ENCODE measurements at regions not wholly inside any gene's neighbourhood (a gene's known extent, or its start where the extent isn't known, plus 50 kb on each side); places are given as distances from the start of the nearest gene placed in this dataset.

- DNase-seq (ENCODE audit: low read depth, low spot score): no peak
These were observed 521.0 kb downstream of the FUT8 start for GRCh38 chr14:65933400-65934069.

DNA sequence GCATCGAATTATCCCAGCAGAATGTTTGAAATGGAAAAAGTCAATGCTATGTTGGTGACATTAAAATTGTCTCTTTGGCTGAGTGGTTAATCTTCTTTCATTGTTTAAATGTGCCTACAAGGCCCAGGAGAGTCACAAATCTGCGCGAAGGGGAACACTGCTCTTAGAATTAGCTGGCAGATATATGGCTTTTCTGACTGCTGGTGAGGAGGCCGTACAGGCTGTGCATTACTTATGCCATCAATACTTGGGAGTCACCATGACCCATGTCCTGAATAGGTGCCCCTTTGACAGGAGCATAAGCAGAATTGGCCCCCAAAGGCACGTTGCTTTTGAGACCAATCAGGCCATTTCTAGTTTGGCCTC, 521.5 kb downstream of the FUT8 start:
- no peak for DNase-seq (ENCODE audit: low read depth, low spot score)

GRCh38 chr14:65936342-65936975, 523.9 kb downstream of the FUT8 start:
- DNase-seq (ENCODE audit: low read depth, low spot score): no peak

DNA sequence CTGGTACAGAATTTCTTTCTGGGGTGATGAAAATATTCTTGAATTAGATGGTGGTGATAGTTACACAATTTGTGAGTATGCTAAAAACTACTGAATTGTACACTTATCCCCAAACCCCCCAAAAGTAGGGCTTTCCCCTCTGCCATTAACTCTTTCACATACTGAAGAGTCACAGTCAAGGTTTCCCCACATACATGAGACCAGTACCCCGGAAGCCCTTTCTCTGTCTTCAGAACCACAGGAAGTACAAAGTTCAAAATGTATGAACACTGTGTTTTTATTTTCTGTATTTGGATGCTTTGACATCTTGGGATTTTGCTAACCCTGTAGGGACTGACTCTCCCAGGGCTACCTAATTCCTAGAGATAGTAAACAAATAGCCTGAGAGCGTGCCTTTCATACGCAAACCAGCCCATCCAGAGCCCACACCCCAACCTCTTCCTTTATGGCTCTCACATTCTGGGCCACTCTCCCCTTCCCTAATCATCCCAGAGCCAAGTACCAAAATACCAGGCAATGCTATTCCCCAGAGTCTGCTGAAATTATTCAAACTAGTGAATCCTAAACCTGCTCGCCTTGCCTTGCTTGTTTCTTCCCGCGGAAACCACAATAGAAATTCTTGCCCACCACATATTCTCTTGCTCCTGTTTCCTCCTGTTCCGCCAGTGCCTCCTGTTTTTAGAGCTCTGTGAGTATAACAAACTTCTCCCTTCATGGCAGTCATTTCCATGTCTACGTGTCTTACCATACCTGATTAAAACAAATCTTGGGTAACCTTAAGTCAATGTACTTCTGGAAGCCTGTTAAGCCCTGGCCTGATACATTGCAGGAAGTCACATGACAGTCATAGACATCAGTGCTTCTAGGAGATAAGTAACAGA, 524.8 kb downstream of the FUT8 start:
- no peak for DNase-seq (ENCODE audit: low read depth, low spot score)

GRCh38 chr14:65937960-65938316, 525.4 kb downstream of the FUT8 start:
- DNase-seq (ENCODE audit: low read depth, low spot score): no peak

DNA sequence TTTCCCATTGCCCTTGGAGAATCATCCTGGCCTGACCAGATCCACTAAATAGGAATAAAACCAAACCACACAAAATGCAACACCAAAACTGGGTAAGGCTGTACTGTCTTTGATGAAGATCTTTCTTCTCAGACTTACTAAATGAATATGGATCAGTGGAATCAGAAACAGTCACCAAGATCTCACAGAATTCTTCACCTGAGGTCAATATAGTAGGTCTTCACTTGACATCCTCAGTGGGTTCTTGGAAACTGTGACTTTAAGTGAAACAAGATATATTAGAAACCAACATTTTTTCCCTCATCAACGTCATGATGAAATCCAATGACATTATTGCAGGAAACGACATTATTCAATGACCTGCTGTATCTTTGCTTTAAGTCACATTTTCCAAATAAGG, 526.2 kb downstream of the FUT8 start:
- DNase-seq (ENCODE audit: low read depth, low spot score): no peak

DNA sequence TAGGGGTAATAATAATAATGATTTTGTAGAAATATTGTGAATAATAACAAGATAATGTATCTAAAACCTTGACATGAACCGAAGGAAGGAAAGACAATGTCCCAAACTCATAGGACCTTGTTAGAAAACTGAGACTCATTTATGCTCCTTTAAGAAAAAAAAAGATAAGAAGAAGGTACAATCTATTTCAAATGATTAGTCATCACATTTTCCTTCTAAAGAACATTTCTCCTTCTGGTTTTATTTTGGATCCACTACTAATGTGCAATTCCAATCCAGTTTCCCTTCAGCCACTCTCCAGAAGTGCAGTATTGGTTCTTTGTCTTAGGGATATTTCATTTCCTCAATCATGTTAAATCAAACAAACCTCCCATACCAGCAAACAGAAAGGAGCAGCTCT, 526.7 kb downstream of the FUT8 start:
- DNase-seq (ENCODE audit: low read depth, low spot score): no peak

- no peak for DNase-seq (ENCODE audit: low read depth, low spot score)
These were observed 527.7 kb downstream of the FUT8 start for GRCh38 chr14:65940056-65940735.

- DNase-seq (ENCODE audit: low read depth, low spot score): no peak
These were observed 528.6 kb downstream of the FUT8 start for GRCh38 chr14:65941091-65941490.

- no peak for DNase-seq (ENCODE audit: low read depth, low spot score)
These were observed 530.6 kb downstream of the FUT8 start for GRCh38 chr14:65943150-65943549.

DNA sequence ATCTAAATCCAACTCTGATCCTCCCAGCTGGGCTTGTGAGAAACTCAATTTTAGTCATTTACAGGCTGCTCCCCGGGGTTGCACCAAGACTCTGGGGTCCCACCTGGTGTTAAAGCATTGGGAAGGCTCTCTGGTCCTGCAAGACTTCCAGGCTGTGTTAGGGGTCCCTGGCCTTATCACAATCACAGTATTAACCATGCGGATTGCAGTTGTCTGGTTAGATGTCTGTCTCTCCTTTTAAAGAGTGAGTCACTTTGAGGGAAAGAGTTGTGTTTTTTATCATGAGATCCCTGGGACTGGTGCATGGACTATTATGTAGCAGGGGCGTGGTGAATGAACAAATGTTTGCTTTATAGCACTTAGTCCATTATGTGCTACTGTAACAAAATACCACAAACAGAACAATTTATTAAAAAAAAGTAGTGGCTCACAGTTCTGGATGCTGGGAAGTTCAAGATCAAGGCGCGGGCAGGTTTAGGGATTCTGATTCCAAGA, 531.4 kb downstream of the FUT8 start:
- DNase-seq (ENCODE audit: low read depth, low spot score): no peak

DNA sequence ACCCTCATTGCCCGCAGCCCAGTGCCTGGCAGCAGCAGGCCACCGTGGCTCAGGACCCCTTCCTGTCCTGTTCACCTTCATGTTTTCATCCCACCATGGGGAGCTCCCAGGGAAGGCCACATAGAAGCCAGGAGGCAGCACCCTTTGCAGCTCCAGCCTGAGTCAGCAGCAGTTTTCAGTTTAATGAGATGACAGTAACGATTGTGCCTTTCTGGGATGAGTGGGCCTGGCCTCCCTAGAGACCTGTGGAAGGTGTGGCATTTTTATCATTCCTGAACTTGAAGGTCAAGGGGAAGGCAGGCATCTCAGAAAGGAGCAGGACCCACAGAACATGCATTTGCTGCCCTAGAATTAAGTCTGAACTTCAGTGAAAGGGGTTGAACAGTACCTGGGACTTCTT, 532.8 kb downstream of the FUT8 start:
- DNase-seq (ENCODE audit: low read depth, low spot score): no peak

GRCh38 chr14:65946494-65946893, 534.0 kb downstream of the FUT8 start:
- DNase-seq (ENCODE audit: low read depth, low spot score): no peak

- DNase-seq (ENCODE audit: low read depth, low spot score): no peak
These were observed 535.8 kb downstream of the FUT8 start for GRCh38 chr14:65948302-65948701.

DNA sequence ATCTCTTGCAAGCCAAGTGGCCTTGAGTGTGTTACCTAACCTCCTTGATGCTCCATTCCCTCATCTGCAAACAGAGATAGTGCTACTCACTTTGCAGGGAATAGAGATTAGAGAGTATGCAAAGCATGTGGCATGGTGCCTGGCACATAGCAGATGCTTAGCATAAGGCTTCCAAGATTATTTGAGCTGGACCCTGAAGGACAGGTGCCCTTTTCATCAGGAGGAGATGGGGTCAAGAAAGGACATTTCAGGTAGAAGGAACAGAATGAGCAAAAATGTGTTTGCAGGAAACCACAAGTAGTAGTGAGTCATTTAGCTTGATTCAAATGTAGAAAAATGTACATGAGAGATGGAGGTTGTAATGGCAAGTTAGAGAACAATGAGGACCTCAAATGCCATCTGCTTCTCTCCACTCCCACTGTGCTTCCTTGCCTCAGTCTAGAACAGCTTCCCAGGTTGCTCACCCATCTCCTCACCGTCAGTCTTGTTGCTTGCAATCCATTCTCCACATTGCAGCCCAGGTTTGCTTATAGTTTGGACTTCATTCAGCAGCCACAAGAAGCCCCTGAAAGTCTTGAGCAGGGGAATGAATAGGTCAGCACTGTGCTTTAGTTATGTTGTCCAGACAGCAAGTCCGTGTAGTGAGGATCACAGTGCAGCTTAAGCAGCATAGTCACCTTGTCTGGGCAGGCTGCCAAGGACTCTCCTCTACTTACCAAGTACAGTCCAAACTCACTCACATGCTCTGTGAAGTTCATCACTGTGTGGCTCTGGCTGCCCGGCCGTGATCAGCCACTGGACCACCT, 536.3 kb upstream of the CCDC196 start:
- peak; percentile 64 for DNase-seq (ENCODE audit: low read depth, low spot score)

DNA sequence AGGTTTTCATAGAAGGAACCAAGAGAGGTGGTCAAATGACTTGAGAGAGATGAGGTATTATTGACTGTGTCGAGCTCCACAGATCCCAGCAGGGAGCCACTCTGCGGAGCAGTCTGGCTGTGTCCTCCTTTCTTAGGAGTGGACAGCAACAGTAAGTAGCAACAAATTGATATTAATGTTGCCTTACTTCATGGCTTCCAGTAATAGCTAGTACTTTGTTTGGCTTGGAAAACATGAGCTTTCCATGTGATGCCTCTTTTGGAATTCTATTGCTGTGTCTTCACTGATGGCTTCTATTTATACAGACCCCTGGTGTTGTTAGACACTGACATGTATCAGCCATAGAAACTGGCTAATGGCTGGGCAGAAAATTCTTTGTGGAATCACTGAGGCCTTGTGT, 531.2 kb upstream of the CCDC196 start:
- DNase-seq (ENCODE audit: low read depth, low spot score): no peak

GRCh38 chr14:65957631-65958205, 528.5 kb upstream of the CCDC196 start:
- no peak for DNase-seq (ENCODE audit: low read depth, low spot score)

GRCh38 chr14:65958664-65959562, 527.3 kb upstream of the CCDC196 start:
- peak; percentile 45 for DNase-seq (ENCODE audit: low read depth, low spot score)

- DNase-seq (ENCODE audit: low read depth, low spot score): no peak
These were observed 526.6 kb upstream of the CCDC196 start for GRCh38 chr14:65959563-65960024.

DNA sequence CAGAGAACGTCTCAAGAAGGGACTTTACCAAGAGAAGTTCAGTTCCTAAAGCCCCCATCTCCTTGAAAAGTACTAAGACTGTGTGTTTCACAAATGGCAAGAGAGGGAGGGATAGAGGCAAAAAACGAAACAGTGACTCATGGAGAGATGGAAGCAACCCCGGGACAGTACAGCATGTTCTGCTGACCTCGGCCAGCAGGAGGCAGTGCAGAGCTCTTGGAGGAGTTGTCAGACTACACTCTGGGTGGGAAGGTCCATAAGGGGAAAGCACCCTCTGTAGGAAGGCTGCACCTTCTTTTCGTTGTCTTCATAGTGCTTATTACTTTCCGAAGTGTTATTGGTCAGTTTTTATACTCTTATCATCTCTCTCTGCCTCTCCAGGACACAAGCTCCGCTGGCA, 525.2 kb upstream of the CCDC196 start:
- DNase-seq (ENCODE audit: low read depth, low spot score): peak; percentile 46

Data from astrocyte of the hippocampus (primary cell).